Spleen (tissue), 11 donors: ENCODE measurements at regions not wholly inside any gene's neighbourhood (a gene's known extent, or its start where the extent isn't known, plus 50 kb on each side); places are given as distances from the start of the nearest gene placed in this dataset.

Source experiments
- DNase-seq: peaks from one replicate; pipeline ENCODE4 v3.0.0-alpha.2; 2020
- H3K27ac ChIP-seq, 8 donors: fragments of 200-600 bp; sonication (generic) in 7 of 8; 1 replicate in 4 of 8; 2 replicates in 4 of 8; pipeline versions ENCODE4 v1.5.0 to v1.8.0; 2016 to 2021; ENCODE audit warnings: inconsistent platforms in 4 of 8, mild to moderate bottlenecking in 4 of 8, moderate library complexity in 1 of 8
- H3K27me3 ChIP-seq, 7 donors: fragments of 200-600 bp; sonication (generic) in 6 of 7; replicated peaks in 1 of 7; 1 replicate in 4 of 7; 2 replicates in 3 of 7; pipeline versions ENCODE4 v1.5.0 to v1.8.0; 2016 to 2021; ENCODE audit warnings: inconsistent platforms in 3 of 7, mild to moderate bottlenecking in 1 of 7
- H3K36me3 ChIP-seq, 6 donors: fragments of 200-600 bp; sonication (generic) in 5 of 6; 1 replicate in 4 of 6; 2 replicates in 2 of 6; pipeline versions ENCODE4 v1.5.0 to v1.8.0; 2016 to 2021; ENCODE audit warnings: inconsistent platforms in 2 of 6
- H3K4me1 ChIP-seq, 6 donors: fragments of 200-600 bp; sonication (generic) in 5 of 6; 1 replicate in 3 of 6; 2 replicates in 3 of 6; pipeline versions ENCODE4 v1.5.0 to v1.8.0; 2016 to 2021; ENCODE audit warnings: inconsistent platforms in 3 of 6
- H3K4me3 ChIP-seq, 8 donors: fragments of 200-600 bp; sonication (generic) in 7 of 8; 1 replicate in 4 of 8; 2 replicates in 4 of 8; pipeline versions ENCODE4 v1.5.0 to v1.8.0; 2016 to 2021; ENCODE audit warnings: inconsistent platforms in 4 of 8, mild to moderate bottlenecking in 4 of 8, moderate library complexity in 2 of 8
- H3K9me3 ChIP-seq, 8 donors: fragments of 200-600 bp; sonication (generic) in 7 of 8; 1 replicate in 4 of 8; 2 replicates in 4 of 8; pipeline versions ENCODE4 v1.5.0 to v1.8.0; 2016 to 2021; ENCODE audit warnings: inconsistent platforms in 4 of 8
- POLR2A ChIP-seq, 3 donors: fragments of 450-650 bp; IDR thresholded peaks; one replicate each; pipeline ENCODE4 v1.5.1; 2017; ENCODE audit warnings: antibody characterized with exemption in 3 of 3, mild to moderate bottlenecking in 1 of 3
- POLR2AphosphoS5 ChIP-seq, 3 donors: sonication (generic); formaldehyde crosslinking; IDR thresholded peaks; one replicate each; pipeline ENCODE4 v1.5.1; 2017; ENCODE audit warnings: antibody characterized with exemption in 3 of 3
- WGBS, 5 donors: extraction: QIAGEN DNeasy Blood & Tissue Kit in 3 of 5; methylation state at CpG; one replicate each; pipeline versions ENCODE4 v1.1.5 to v1.1.7; 2013 to 2018; 5-methylcytosine and 5-hydroxymethylcytosine counted together
- intact Hi-C: fragments of 100-400 bp; cut with DNase I; formaldehyde crosslinking; loops from one replicate; pipeline ENCODE4 v1.15.0; 2023; ENCODE audit warnings: low total_unique reads
- TF ChIP-seq, protein P1 (sequence below), 11 experiments: fragments of 200-600 bp in 7 of 11; fragments of 450-650 bp in 4 of 11; sonication (generic) in 4 of 11; IDR thresholded peaks in 8 of 11; conservative IDR thresholded peaks in 3 of 11; 1 replicate in 7 of 11; 2 replicates in 4 of 11; pipeline versions ENCODE4 v1.4.0 to v1.8.0; 2016 to 2021; ENCODE audit warnings: antibody characterized with exemption in 11 of 11, inconsistent platforms in 4 of 11, mild to moderate bottlenecking in 1 of 11
- donor health status: healthy with polysubstance abuse.
- donor health status: DM: no; HTN: no; CAD: no; lungs with moderate emphysema.
- donor health status: DM: no; HTN: no; CAD: no.
- donor health status: Bipolar disorder and iron deficiency.
- donor health status: healthy.
- donor health status: DM: no; HTN: no; CAD: no.
- donor health status: DM: yes; HTN: yes; CAD: no.

DNA sequence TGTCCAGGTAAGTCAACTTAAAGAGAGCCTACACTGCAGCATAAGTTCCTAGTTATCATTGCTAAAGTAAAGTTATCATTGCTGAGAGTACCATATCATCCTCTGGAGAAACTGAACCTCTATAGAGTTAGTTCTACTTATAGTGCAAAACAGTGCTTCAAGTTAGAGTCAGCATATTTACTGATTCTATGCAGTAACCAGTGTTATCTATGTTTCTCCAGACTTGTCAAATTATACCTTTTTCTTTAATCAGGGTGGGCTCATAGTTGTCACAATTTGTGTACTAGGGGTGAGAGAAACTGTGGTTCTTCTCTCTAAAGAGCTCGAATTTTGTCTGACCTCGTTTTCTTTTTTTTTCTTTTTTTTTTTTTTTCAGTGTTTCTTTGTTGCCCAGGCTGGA, 79.6 kb downstream of the ANXA2R start:
- intact Hi-C loops, result no loop called here
- TF ChIP-seq, protein P1, sequence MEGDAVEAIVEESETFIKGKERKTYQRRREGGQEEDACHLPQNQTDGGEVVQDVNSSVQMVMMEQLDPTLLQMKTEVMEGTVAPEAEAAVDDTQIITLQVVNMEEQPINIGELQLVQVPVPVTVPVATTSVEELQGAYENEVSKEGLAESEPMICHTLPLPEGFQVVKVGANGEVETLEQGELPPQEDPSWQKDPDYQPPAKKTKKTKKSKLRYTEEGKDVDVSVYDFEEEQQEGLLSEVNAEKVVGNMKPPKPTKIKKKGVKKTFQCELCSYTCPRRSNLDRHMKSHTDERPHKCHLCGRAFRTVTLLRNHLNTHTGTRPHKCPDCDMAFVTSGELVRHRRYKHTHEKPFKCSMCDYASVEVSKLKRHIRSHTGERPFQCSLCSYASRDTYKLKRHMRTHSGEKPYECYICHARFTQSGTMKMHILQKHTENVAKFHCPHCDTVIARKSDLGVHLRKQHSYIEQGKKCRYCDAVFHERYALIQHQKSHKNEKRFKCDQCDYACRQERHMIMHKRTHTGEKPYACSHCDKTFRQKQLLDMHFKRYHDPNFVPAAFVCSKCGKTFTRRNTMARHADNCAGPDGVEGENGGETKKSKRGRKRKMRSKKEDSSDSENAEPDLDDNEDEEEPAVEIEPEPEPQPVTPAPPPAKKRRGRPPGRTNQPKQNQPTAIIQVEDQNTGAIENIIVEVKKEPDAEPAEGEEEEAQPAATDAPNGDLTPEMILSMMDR (IDR thresholded peaks at IDR 0.05 in 8 of 11, conservative IDR thresholded peaks at IDR 0.05 in 3 of 11), result no peak
- TF ChIP-seq POLR2A (IDR thresholded peaks at IDR 0.05) (no peak), POLR2AphosphoS5 (IDR thresholded peaks at IDR 0.05) (no peak)
- Histone ChIP-seq H3K9me3 (peaks cover 0 to under 1% (median 0%) of the 10 kb centered on the region in 8 donors), H3K36me3 (no peaks in the 10 kb centered on the region), H3K4me3 (no peak overlapping the region), H3K4me1 (peaks cover 0 to 7% (median 0%) of the 10 kb centered on the region in 6 donors), H3K27me3 (no peaks in the 10 kb centered on the region), H3K27ac (no peak overlapping the region)
- WGBS, 5 donors, result 71 to 78% (median 73%) methylated on average over 2 of the region's 2 CpGs
- no peak for DNase-seq

DNA sequence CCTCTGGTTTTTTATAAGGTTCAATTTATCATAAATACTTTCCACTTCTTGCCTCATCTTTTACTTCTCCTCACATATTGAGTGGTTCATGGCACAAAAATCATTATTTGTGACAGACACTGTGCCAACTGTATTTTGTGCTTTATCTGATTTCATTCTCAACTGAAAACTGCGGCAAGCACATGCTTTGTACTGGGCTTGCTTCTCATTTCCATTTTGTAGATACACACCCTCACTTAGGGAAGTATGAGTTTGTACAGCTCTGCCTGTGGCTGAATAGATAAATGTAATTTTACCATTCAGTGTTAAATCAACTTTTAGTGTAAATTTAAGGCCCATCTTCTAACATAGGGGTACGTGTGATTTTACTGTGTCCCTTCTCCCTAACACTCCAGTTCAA, 83.6 kb downstream of the ANXA2R start:
- intact Hi-C loops, result no loop called here
- H3K27me3 ChIP-seq, result peaks cover 0 to 25% (median 0%) of the 10 kb centered on the region in 7 donors
- H3K4me3 ChIP-seq, result no peak overlapping the region
- H3K36me3 ChIP-seq, result peaks cover 0 to 3% (median 0%) of the 10 kb centered on the region in 6 donors
- WGBS, 5 donors, result 92 to 98% (median 95%) methylated on average over 2 of the region's 2 CpGs
- H3K4me1 ChIP-seq, result peaks cover 0 to 21% (median 16%) of the 10 kb centered on the region in 6 donors
- TF ChIP-seq POLR2AphosphoS5 (IDR thresholded peaks at IDR 0.05), result no peak
- TF ChIP-seq POLR2A (IDR thresholded peaks at IDR 0.05), result no peak
- TF ChIP-seq, protein P1 (IDR thresholded peaks at IDR 0.05 in 8 of 11, conservative IDR thresholded peaks at IDR 0.05 in 3 of 11), result no peak
- H3K27ac ChIP-seq, result no peak overlapping the region
- H3K9me3 ChIP-seq, result peaks cover 0 to 28% (median 18%) of the 10 kb centered on the region in 8 donors
- no peak for DNase-seq

DNA sequence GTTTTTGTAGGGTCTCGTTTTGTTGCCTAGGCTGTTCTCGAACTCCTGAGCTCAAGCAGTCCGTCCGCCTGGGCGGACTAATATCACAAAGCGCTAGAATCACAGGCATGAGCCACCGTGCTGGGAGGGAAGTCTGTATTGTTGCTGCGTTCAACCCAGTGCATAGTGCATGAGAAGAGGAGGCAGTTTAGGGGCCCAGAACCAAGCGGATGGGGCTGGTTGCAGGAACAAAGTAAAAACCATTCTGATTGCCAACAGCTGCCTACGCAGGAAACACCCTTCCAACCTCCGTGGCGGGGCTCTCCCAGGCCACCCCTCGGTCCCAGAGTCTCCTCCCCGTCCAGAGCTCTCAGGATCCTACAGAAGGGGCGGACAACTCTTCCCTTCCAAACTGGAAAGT, 87.1 kb downstream of the ANXA2R start:
- H3K9me3 ChIP-seq, result peaks cover 0 to 28% (median 18%) of the 10 kb centered on the region in 8 donors
- peaks cover 0 to 51% (median 0%) of the 10 kb centered on the region in 7 donors for H3K27me3 ChIP-seq
- TF ChIP-seq POLR2A (IDR thresholded peaks at IDR 0.05) (no peak), POLR2AphosphoS5 (IDR thresholded peaks at IDR 0.05) (no peak)
- TF ChIP-seq, protein P1 (IDR thresholded peaks at IDR 0.05 in 8 of 11, conservative IDR thresholded peaks at IDR 0.05 in 3 of 11), result no peak
- H3K4me1 ChIP-seq, result peaks cover 3 to 51% (median 41%) of the 10 kb centered on the region in 6 donors
- no peak for DNase-seq
- H3K27ac ChIP-seq, result peak overlapping the region in 1 of 8 donors; percentile 97
- intact Hi-C loops, result loop anchor here (5.0 kb wide), 1 partner anchor 34 kb away; no protein-coding TSS in a partner anchor
- H3K4me3 ChIP-seq, result peak overlapping the region in 3 of 8 donors; percentile 49 to 80 (median 52)
- peaks cover 0 to 3% (median 0%) of the 10 kb centered on the region in 6 donors for H3K36me3 ChIP-seq
- 59 to 75% (median 63%) methylated on average over 15 of the region's 15 CpGs for WGBS, 5 donors

DNA sequence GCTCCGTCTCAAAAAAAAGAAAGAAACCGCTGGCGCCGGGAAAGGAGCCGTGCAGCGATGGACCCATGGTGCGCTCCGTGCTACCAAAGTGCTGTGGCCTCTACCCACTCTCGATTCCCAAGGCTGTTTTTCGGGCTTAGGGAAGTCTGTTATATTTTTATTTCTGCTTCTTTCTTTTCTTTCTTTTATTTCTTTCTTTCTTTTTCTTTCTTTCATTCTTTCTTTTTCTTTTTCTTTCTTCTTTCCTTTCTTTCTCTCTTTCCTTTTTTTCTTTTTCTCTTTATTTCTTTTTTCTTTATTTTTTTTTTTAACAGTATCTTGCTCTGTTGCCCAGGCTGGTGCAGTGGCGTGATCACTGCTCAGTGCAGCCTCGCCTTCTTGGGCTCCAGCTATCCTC, 87.5 kb downstream of the ANXA2R start:
- H3K27me3 ChIP-seq, result peaks cover 0 to 56% (median 0%) of the 10 kb centered on the region in 7 donors
- H3K4me3 ChIP-seq, result peak overlapping the region; percentile 37 to 80 (median 49)
- peak overlapping the region; percentile 96 to 99 (median 98) for H3K27ac ChIP-seq
- intact Hi-C loops, result loop anchor here (5.0 kb wide), 1 partner anchor 35 kb away; no protein-coding TSS in a partner anchor
- no peak for DNase-seq
- TF ChIP-seq, protein P1 (IDR thresholded peaks at IDR 0.05 in 8 of 11, conservative IDR thresholded peaks at IDR 0.05 in 3 of 11), result no peak
- TF ChIP-seq POLR2A (IDR thresholded peaks at IDR 0.05), result no peak
- TF ChIP-seq POLR2AphosphoS5 (IDR thresholded peaks at IDR 0.05), result no peak
- WGBS, 5 donors, result 15 to 44% (median 27%) methylated on average over 12 of the region's 12 CpGs
- H3K9me3 ChIP-seq, result peaks cover 0 to 28% (median 18%) of the 10 kb centered on the region in 8 donors
- peaks cover 3 to 51% (median 41%) of the 10 kb centered on the region in 6 donors for H3K4me1 ChIP-seq
- H3K36me3 ChIP-seq, result peaks cover 0 to 3% (median 0%) of the 10 kb centered on the region in 6 donors
